ENCODE measurements at regions not wholly inside any gene's neighbourhood (a gene's known extent, or its start where the extent isn't known, plus 50 kb on each side); places are given as distances from the start of the nearest gene placed in this dataset.

GRCh38 chr6:113104951-113105350 lies 752.2 kb upstream of the MARCKS start:
- Histone ChIP-seq H3K4me1 (ENCODE audit: control insufficient read depth, extremely low read depth, insufficient read depth, low read length) (peaks cover 27% of the 10 kb centered on the region), H3K9me1 (replicated peaks; ENCODE audit: control insufficient read depth, extremely low read depth, insufficient read depth, low read length) (no peaks in the 10 kb centered on the region), H3K36me3 (ENCODE audit: control insufficient read depth in 2 of 2, extremely low read depth in 1 of 2, insufficient read depth in 2 of 2, low read length in 2 of 2) (no peaks in the 10 kb centered on the region), H2AFZ (ENCODE audit: low read depth, low read length) (no peak overlapping the region), H3K9ac (replicated peaks; ENCODE audit: extremely low read depth, insufficient read depth, low read length) (no peak overlapping the region), H3K79me2 (ENCODE audit: control insufficient read depth, insufficient read depth, low read length) (no peaks in the 10 kb centered on the region), H3K27ac (ENCODE audit: insufficient read depth, low read depth, low read length) (peak overlapping the region; percentile 98), H4K20me1 (replicated peaks; ENCODE audit: control insufficient read depth, extremely low read depth, insufficient read depth, low read length) (no peaks in the 10 kb centered on the region), H3K4me3 (replicated peaks in 1 of 3; ENCODE audit: insufficient read depth in 1 of 3, low read depth in 1 of 3, low read length in 3 of 3) (no peak overlapping the region), H3K9me3 (replicated peaks; ENCODE audit: control insufficient read depth, insufficient read depth, low read length) (no peaks in the 10 kb centered on the region), H3K27me3 (ENCODE audit: control insufficient read depth in 2 of 2, insufficient read depth in 2 of 2, low read length in 2 of 2) (no peaks in the 10 kb centered on the region), H3K4me2 (ENCODE audit: insufficient read depth, low read length) (no peak overlapping the region)
- FAIRE-seq: no peak
- POLR2A ChIA-PET: interaction anchor here (0.6 kb wide), 1 partner anchor 78 kb away, joined by 3 read pairs; no protein-coding TSS in a partner anchor
- CTCF ChIA-PET: interaction anchor here (1.0 to 3.7 kb wide), 2 partner anchors 76 to 754 kb away, joined by 4 to 21 read pairs; no protein-coding TSS in a partner anchor
- no peak for TF ChIP-seq GATA2 (IDR thresholded peaks at IDR 0.05; ENCODE audit: insufficient read depth, insufficient read length, low read depth, low read length)
- TF ChIP-seq, protein P1, sequence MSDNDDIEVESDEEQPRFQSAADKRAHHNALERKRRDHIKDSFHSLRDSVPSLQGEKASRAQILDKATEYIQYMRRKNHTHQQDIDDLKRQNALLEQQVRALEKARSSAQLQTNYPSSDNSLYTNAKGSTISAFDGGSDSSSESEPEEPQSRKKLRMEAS (IDR thresholded peaks at IDR 0.05; ENCODE audit: insufficient read depth, insufficient read length): no peak
- no peak for TF ChIP-seq JUN (IDR thresholded peaks at IDR 0.05; ENCODE audit: borderline replicate concordance, insufficient read depth, insufficient read length, low read depth)
- no peak for TF ChIP-seq POLR2A (IDR thresholded peaks at IDR 0.05; ENCODE audit: low read depth, low read length)
- TF ChIP-seq MYC (IDR thresholded peaks at IDR 0.05; ENCODE audit: low read depth, low read length): no peak
- no peak for TF ChIP-seq POLR2AphosphoS5 (IDR thresholded peaks at IDR 0.05; ENCODE audit: insufficient read depth, low read depth, low read length)
- intact Hi-C loops (cut with micrococcal nuclease) (loop anchor here (5.0 kb wide), 1 partner anchor 303 kb away; no protein-coding TSS in a partner anchor), dilution Hi-C loops (cut with MboI; ENCODE audit: extremely low pct_ligation_motif_present, low sequenced_read_pairs) (no loop called here)
- no TSS peak for BruUV-seq (replicated peaks)
- no peak for DNase-seq (ENCODE audit: low read depth, low spot score)

DNA sequence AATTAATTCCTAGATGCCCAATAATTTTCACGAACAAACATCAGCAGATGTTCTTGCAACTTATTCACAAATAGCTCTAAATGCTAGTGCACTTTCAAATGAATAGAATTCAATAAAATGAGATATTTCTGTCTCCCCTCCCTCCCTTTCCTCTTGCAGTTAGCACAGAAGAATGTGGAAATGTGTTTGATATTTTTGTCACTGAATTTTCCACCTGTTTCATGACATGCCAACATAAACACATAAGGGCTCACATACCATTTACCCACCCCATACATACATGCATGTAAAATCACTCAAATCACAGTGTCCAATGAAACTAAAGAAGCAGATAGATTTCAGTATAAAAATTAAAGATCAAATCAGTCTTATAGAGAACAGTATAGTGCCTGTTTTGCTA lies 746.9 kb upstream of the MARCKS start:
- no peaks in the 10 kb centered on the region for H3K9me3 ChIP-seq (replicated peaks; ENCODE audit: control insufficient read depth, insufficient read depth, low read length)
- no peak overlapping the region for H3K9ac ChIP-seq (replicated peaks; ENCODE audit: extremely low read depth, insufficient read depth, low read length)
- H4K20me1 ChIP-seq (replicated peaks; ENCODE audit: control insufficient read depth, extremely low read depth, insufficient read depth, low read length): no peaks in the 10 kb centered on the region
- dilution Hi-C loops (cut with MboI; ENCODE audit: extremely low pct_ligation_motif_present, low sequenced_read_pairs) (no loop called here), intact Hi-C loops (cut with micrococcal nuclease) (no loop called here)
- no TSS peak for BruUV-seq (replicated peaks)
- FAIRE-seq: no peak
- no peak for DNase-seq (ENCODE audit: low read depth, low spot score)
- H2AFZ ChIP-seq (ENCODE audit: low read depth, low read length): no peak overlapping the region
- no peaks in the 10 kb centered on the region for H3K4me1 ChIP-seq (ENCODE audit: control insufficient read depth, extremely low read depth, insufficient read depth, low read length)
- no peak overlapping the region for H3K4me3 ChIP-seq (replicated peaks in 1 of 3; ENCODE audit: insufficient read depth in 1 of 3, low read depth in 1 of 3, low read length in 3 of 3)
- no peaks in the 10 kb centered on the region for H3K36me3 ChIP-seq (ENCODE audit: control insufficient read depth in 2 of 2, extremely low read depth in 1 of 2, insufficient read depth in 2 of 2, low read length in 2 of 2)
- H3K4me2 ChIP-seq (ENCODE audit: insufficient read depth, low read length): no peak overlapping the region
- no peaks in the 10 kb centered on the region for H3K79me2 ChIP-seq (ENCODE audit: control insufficient read depth, insufficient read depth, low read length)
- CTCF ChIA-PET: no interaction called here
- POLR2A ChIA-PET: no interaction called here
- TF ChIP-seq EZH2 (IDR thresholded peaks at IDR 0.05; ENCODE audit: borderline replicate concordance, low read depth, low read length, severe bottlenecking) (no peak), POLR2A (IDR thresholded peaks at IDR 0.05; ENCODE audit: low read depth, low read length) (no peak), MYC (IDR thresholded peaks at IDR 0.05; ENCODE audit: low read depth, low read length) (no peak), GATA2 (IDR thresholded peaks at IDR 0.05; ENCODE audit: insufficient read depth, insufficient read length, low read depth, low read length) (no peak), POLR2AphosphoS5 (IDR thresholded peaks at IDR 0.05; ENCODE audit: insufficient read depth, low read depth, low read length) (no peak), JUN (IDR thresholded peaks at IDR 0.05; ENCODE audit: borderline replicate concordance, insufficient read depth, insufficient read length, low read depth) (no peak), FOS (IDR thresholded peaks at IDR 0.05; ENCODE audit: borderline replicate concordance, insufficient read depth, low read length) (no peak)
- TF ChIP-seq, protein P1 (IDR thresholded peaks at IDR 0.05; ENCODE audit: insufficient read depth, insufficient read length): no peak
- TF ChIP-seq, protein P2, sequence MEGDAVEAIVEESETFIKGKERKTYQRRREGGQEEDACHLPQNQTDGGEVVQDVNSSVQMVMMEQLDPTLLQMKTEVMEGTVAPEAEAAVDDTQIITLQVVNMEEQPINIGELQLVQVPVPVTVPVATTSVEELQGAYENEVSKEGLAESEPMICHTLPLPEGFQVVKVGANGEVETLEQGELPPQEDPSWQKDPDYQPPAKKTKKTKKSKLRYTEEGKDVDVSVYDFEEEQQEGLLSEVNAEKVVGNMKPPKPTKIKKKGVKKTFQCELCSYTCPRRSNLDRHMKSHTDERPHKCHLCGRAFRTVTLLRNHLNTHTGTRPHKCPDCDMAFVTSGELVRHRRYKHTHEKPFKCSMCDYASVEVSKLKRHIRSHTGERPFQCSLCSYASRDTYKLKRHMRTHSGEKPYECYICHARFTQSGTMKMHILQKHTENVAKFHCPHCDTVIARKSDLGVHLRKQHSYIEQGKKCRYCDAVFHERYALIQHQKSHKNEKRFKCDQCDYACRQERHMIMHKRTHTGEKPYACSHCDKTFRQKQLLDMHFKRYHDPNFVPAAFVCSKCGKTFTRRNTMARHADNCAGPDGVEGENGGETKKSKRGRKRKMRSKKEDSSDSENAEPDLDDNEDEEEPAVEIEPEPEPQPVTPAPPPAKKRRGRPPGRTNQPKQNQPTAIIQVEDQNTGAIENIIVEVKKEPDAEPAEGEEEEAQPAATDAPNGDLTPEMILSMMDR (IDR thresholded peaks at IDR 0.05; ENCODE audit: extremely low read depth in 1 of 2, insufficient read depth in 1 of 2, low read depth in 1 of 2, low read length in 2 of 2): no peak
- no peaks in the 10 kb centered on the region for H3K27me3 ChIP-seq (ENCODE audit: control insufficient read depth in 2 of 2, insufficient read depth in 2 of 2, low read length in 2 of 2)
- no peaks in the 10 kb centered on the region for H3K9me1 ChIP-seq (replicated peaks; ENCODE audit: control insufficient read depth, extremely low read depth, insufficient read depth, low read length)
- no peak overlapping the region for H3K27ac ChIP-seq (ENCODE audit: insufficient read depth, low read depth, low read length)

Data from endothelial cell of umbilical vein (primary cell).